H9 (cell line): ENCODE measurements at regions not wholly inside any gene's neighbourhood (a gene's known extent, or its start where the extent isn't known, plus 50 kb on each side); places are given as distances from the start of the nearest gene placed in this dataset.

Source experiments
- DNase-seq: peaks from one replicate; pipeline ENCODE4 v3.0.0-alpha.2; 2017
- H2AFZ ChIP-seq: one replicate; pipeline ENCODE4 v1.6.1; 2013; ENCODE audit warnings: mild to moderate bottlenecking, low read length, control low read depth, moderate library complexity
- H2AK5ac ChIP-seq: 2 replicates; pipeline ENCODE4 v1.6.1; 2013; ENCODE audit warnings: low read length, control low read depth, mixed read lengths; ENCODE audit not compliant: insufficient read length
- H2BK120ac ChIP-seq: one replicate; pipeline ENCODE4 v1.6.1; 2013; ENCODE audit warnings: low read depth, mild to moderate bottlenecking, low read length, control low read depth, inconsistent platforms; ENCODE audit not compliant: poor library complexity, severe bottlenecking
- H2BK12ac ChIP-seq: 2 replicates; pipeline ENCODE4 v1.6.1; 2013; ENCODE audit warnings: low read length, control low read depth, mixed read lengths, low read depth; ENCODE audit not compliant: insufficient read length
- H2BK15ac ChIP-seq: 2 replicates; pipeline ENCODE4 v1.6.1; 2013; ENCODE audit warnings: low read depth, low read length, control low read depth
- H2BK20ac ChIP-seq: one replicate; pipeline ENCODE4 v1.6.1; 2013; ENCODE audit warnings: low read depth, mild to moderate bottlenecking, low read length, control low read depth, inconsistent platforms; ENCODE audit not compliant: poor library complexity, severe bottlenecking
- H2BK5ac ChIP-seq: 2 replicates; pipeline ENCODE4 v1.6.1; 2013; ENCODE audit warnings: low read length, control low read depth, mixed read lengths; ENCODE audit not compliant: insufficient read length
- H3K14ac ChIP-seq: 2 replicates; pipeline ENCODE4 v1.6.1; 2013; ENCODE audit warnings: low read length, control low read depth; ENCODE audit not compliant: insufficient read depth
- H3K18ac ChIP-seq: 2 replicates; pipeline ENCODE4 v1.6.1; 2013; ENCODE audit warnings: low read depth, mild to moderate bottlenecking, mixed read lengths, low read length, control low read depth; ENCODE audit not compliant: insufficient read length
- H3K23ac ChIP-seq: 2 replicates; pipeline ENCODE4 v1.6.1; 2013; ENCODE audit warnings: low read length, control low read depth, mixed read lengths, low read depth; ENCODE audit not compliant: insufficient read length
- H3K23me2 ChIP-seq: 2 replicates; pipeline ENCODE4 v1.6.1; 2013; ENCODE audit warnings: low read depth, mild to moderate bottlenecking, mixed read lengths, low read length, control low read depth; ENCODE audit not compliant: insufficient read length, poor library complexity, severe bottlenecking
- H3K27ac ChIP-seq: 2 replicates; pipeline ENCODE4 v1.5.1; 2013; ENCODE audit warnings: low read length, control low read depth, mixed read lengths, low read depth; ENCODE audit not compliant: insufficient read length
- H3K27me3 ChIP-seq: 2 replicates; pipeline ENCODE4 v1.6.1; 2013; ENCODE audit warnings: low read length, control low read depth, inconsistent platforms; ENCODE audit not compliant: insufficient read depth
- H3K4ac ChIP-seq: 2 replicates; pipeline ENCODE4 v1.6.1; 2013; ENCODE audit warnings: low read depth, mild to moderate bottlenecking, control low read depth, inconsistent platforms, low read length, moderate library complexity
- H3K4me1 ChIP-seq: 2 replicates; pipeline ENCODE4 v1.6.1; 2013; ENCODE audit warnings: low read length, control low read depth, inconsistent platforms; ENCODE audit not compliant: insufficient read depth
- H3K4me2 ChIP-seq: 2 replicates; pipeline ENCODE4 v1.6.1; 2013; ENCODE audit warnings: low read length, control low read depth, mixed read lengths; ENCODE audit not compliant: insufficient read length, insufficient read depth
- H3K56ac ChIP-seq: 2 replicates; pipeline ENCODE4 v1.6.1; 2013; ENCODE audit warnings: low read depth, mild to moderate bottlenecking, mixed read lengths, low read length, control low read depth; ENCODE audit not compliant: insufficient read length
- H3K79me1 ChIP-seq: 2 replicates; pipeline ENCODE4 v1.6.1; 2013; ENCODE audit warnings: low read depth, mild to moderate bottlenecking, moderate library complexity, low read length, control low read depth, inconsistent platforms; ENCODE audit not compliant: insufficient read depth, poor library complexity, severe bottlenecking
- H3K79me2 ChIP-seq: 2 replicates; pipeline ENCODE4 v1.6.1; 2013; ENCODE audit warnings: low read length, control low read depth, inconsistent platforms; ENCODE audit not compliant: insufficient read depth
- H3K9ac ChIP-seq: 2 replicates; pipeline ENCODE4 v1.6.1; 2013; ENCODE audit warnings: low read length, control low read depth, mixed read lengths; ENCODE audit not compliant: insufficient read length; ENCODE audit errors: extremely low read depth
- H3K9me3 ChIP-seq: one replicate; pipeline ENCODE4 v1.6.1; 2013; ENCODE audit warnings: low read depth, low read length, inconsistent platforms; ENCODE audit not compliant: control insufficient read depth
- H3T11ph ChIP-seq: one replicate; pipeline ENCODE4 v1.6.1; 2013; ENCODE audit warnings: mild to moderate bottlenecking, low read length, control low read depth, inconsistent platforms
- H4K20me1 ChIP-seq: one replicate; pipeline ENCODE4 v1.6.1; 2013; ENCODE audit not compliant: control insufficient read depth, insufficient read length, insufficient read depth
- H4K5ac ChIP-seq: 2 replicates; pipeline ENCODE4 v1.6.1; 2013; ENCODE audit warnings: low read depth, mild to moderate bottlenecking, mixed read lengths, low read length, control low read depth; ENCODE audit not compliant: insufficient read length
- H4K8ac ChIP-seq: replicated peaks from 2 replicates; pipeline ENCODE4 v1.6.1; 2013; ENCODE audit warnings: low read length, control low read depth, mixed read lengths, low read depth; ENCODE audit not compliant: insufficient read length
- H4K91ac ChIP-seq: 2 replicates; pipeline ENCODE4 v1.6.1; 2013; ENCODE audit warnings: low read depth, mild to moderate bottlenecking, moderate library complexity, mixed read lengths, low read length, control low read depth; ENCODE audit not compliant: insufficient read length
- H3K27ac Mint-ChIP-seq, 3 experiments: 2 replicates in 2 of 3; 3 replicates in 1 of 3; pipeline ENCODE4 v1.8.0; 2020 to 2021; ENCODE audit warnings: mixed read lengths in 3 of 3, mild to moderate bottlenecking in 1 of 3, moderate library complexity in 1 of 3
- H3K27me3 Mint-ChIP-seq: 2 replicates; pipeline ENCODE4 v1.8.0; 2021; ENCODE audit warnings: low read depth, mild to moderate bottlenecking, moderate library complexity, mixed read lengths
- H3K36me3 Mint-ChIP-seq, 3 experiments: 2 replicates in 2 of 3; 3 replicates in 1 of 3; pipeline ENCODE4 v1.8.0; 2020 to 2021; ENCODE audit warnings: low read depth in 3 of 3, mixed read lengths in 3 of 3; ENCODE audit not compliant: insufficient read depth in 1 of 3
- H3K4me1 Mint-ChIP-seq, 2 experiments: 2 replicates each; pipeline ENCODE4 v1.8.0; 2020; ENCODE audit warnings: mixed read lengths in 2 of 2
- H3K4me3 Mint-ChIP-seq, 2 experiments: 2 replicates in 1 of 2; 3 replicates in 1 of 2; pipeline ENCODE4 v1.8.0; 2020 to 2021; ENCODE audit warnings: mild to moderate bottlenecking in 2 of 2, mixed read lengths in 2 of 2, moderate library complexity in 1 of 2
- H3K9me3 Mint-ChIP-seq, 2 experiments: 2 replicates in 1 of 2; 3 replicates in 1 of 2; pipeline ENCODE4 v1.8.0; 2020; ENCODE audit warnings: mild to moderate bottlenecking in 2 of 2, mixed read lengths in 2 of 2, moderate library complexity in 1 of 2
- CTCF ChIP-seq: fragments of 200-600 bp; sonication (generic); conservative IDR thresholded peaks from 3 replicates; pipeline ENCODE4 v1.8.0; 2021; ENCODE audit warnings: antibody characterized with exemption, mild to moderate bottlenecking
- WGBS: extraction: QIAGEN DNeasy Blood & Tissue Kit; methylation state at CpG from one replicate; pipeline ENCODE4 v1.1.7; 2013; ENCODE audit warnings: missing lambda C conversion rate, low lambda C conversion rate, mixed read lengths; ENCODE audit not compliant: insufficient read length; ENCODE audit errors: extremely low coverage; 5-methylcytosine and 5-hydroxymethylcytosine counted together

GRCh38 chr2:41829052-41829451, 218.8 kb upstream of the PKDCC start:
- no peak overlapping the region for H3T11ph ChIP-seq
- H3K36me3 Mint-ChIP-seq, result no peaks in the 10 kb centered on the region
- H3K4me3 Mint-ChIP-seq, result no peak overlapping the region
- no peak overlapping the region for H4K91ac ChIP-seq
- H2BK120ac ChIP-seq, result no peak overlapping the region
- no peaks in the 10 kb centered on the region for H3K9me3 ChIP-seq
- no peak overlapping the region for H4K8ac ChIP-seq
- H3K79me1 ChIP-seq, result no peaks in the 10 kb centered on the region
- H3K27ac ChIP-seq, result no peak overlapping the region
- no peaks in the 10 kb centered on the region for H3K4me1 Mint-ChIP-seq
- H4K5ac ChIP-seq, result no peak overlapping the region
- no peak overlapping the region for H3K18ac ChIP-seq
- no peak overlapping the region for H2BK20ac ChIP-seq
- H3K23me2 ChIP-seq, result no peaks in the 10 kb centered on the region
- H3K56ac ChIP-seq, result no peak overlapping the region
- no peaks in the 10 kb centered on the region; a peak in 1 of 5 replicates for H3K9me3 Mint-ChIP-seq
- H3K4ac ChIP-seq, result no peak overlapping the region
- H3K23ac ChIP-seq, result no peak overlapping the region
- H2AFZ ChIP-seq, result no peak overlapping the region
- WGBS, result no CpG with 5 or more reads among the region's 1 CpG
- no peak overlapping the region for H2BK12ac ChIP-seq
- peaks cover 20% of the 10 kb centered on the region for H3K27me3 Mint-ChIP-seq
- no peak overlapping the region for H2BK15ac ChIP-seq
- no peaks in the 10 kb centered on the region for H3K4me1 ChIP-seq
- H2BK5ac ChIP-seq, result no peak overlapping the region
- H3K14ac ChIP-seq, result no peak overlapping the region
- no peak overlapping the region for H3K9ac ChIP-seq
- DNase-seq, result no peak
- no peaks in the 10 kb centered on the region for H3K79me2 ChIP-seq
- H3K27ac Mint-ChIP-seq, result no peak overlapping the region; a peak in 1 of 7 replicates
- H3K27me3 ChIP-seq, result no peaks in the 10 kb centered on the region
- no peak for TF ChIP-seq CTCF
- no peak overlapping the region for H3K4me2 ChIP-seq
- H2AK5ac ChIP-seq, result no peak overlapping the region
- no peaks in the 10 kb centered on the region for H4K20me1 ChIP-seq
